Mesenchymal stem cell (in vitro differentiated cells and primary cell): ENCODE measurements at regions not wholly inside any gene's neighbourhood (a gene's known extent, or its start where the extent isn't known, plus 50 kb on each side); places are given as distances from the start of the nearest gene placed in this dataset.
"Not testable (repeated sequence)": the region's sequence is repeated elsewhere in the genome, so short reads cannot be mapped to it uniquely, and the experiment has no call there.

Experiments
- DNase-seq: peaks from one replicate; pipeline ENCODE4 v3.0.0-alpha.2; 2013
- H2AFZ ChIP-seq: one replicate; pipeline ENCODE4 v1.6.1; 2013; ENCODE audit warnings: low read depth, mild to moderate bottlenecking, control low read depth, inconsistent platforms, low read length, moderate library complexity
- H2AK5ac ChIP-seq: 2 replicates; pipeline ENCODE4 v1.6.1; 2013; ENCODE audit warnings: low read length, moderate library complexity, mild to moderate bottlenecking, inconsistent platforms; ENCODE audit not compliant: severe bottlenecking
- H2BK120ac ChIP-seq: one replicate; pipeline ENCODE4 v1.6.1; 2013; ENCODE audit warnings: low read depth, mild to moderate bottlenecking, inconsistent platforms, low read length, moderate library complexity
- H2BK12ac ChIP-seq, 2 experiments: one replicate each; pipeline ENCODE4 v1.6.1; 2013; ENCODE audit warnings: inconsistent platforms in 2 of 2, low read length in 2 of 2, mild to moderate bottlenecking in 2 of 2, moderate library complexity in 2 of 2, control low read depth in 1 of 2
- H2BK15ac ChIP-seq: one replicate; pipeline ENCODE4 v1.6.1; 2013; ENCODE audit warnings: mild to moderate bottlenecking, low read depth, inconsistent platforms; ENCODE audit not compliant: poor library complexity, severe bottlenecking
- H2BK5ac ChIP-seq: 2 replicates; pipeline ENCODE4 v1.6.1; 2013; ENCODE audit warnings: low read depth, mild to moderate bottlenecking, low read length, control low read depth, inconsistent platforms; ENCODE audit not compliant: poor library complexity, severe bottlenecking
- H3K14ac ChIP-seq, 2 experiments: one replicate each; pipeline ENCODE4 v1.6.1; 2013; ENCODE audit warnings: inconsistent platforms in 2 of 2, low read length in 2 of 2, control low read depth in 1 of 2, mild to moderate bottlenecking in 1 of 2, moderate library complexity in 1 of 2
- H3K18ac ChIP-seq, 2 experiments: one replicate each; pipeline ENCODE4 v1.6.1; 2013; ENCODE audit warnings: inconsistent platforms in 2 of 2, low read length in 2 of 2, control low read depth in 1 of 2, low read depth in 1 of 2, mild to moderate bottlenecking in 1 of 2
- H3K23ac ChIP-seq, 2 experiments: one replicate each; pipeline ENCODE4 v1.6.1; 2013; ENCODE audit warnings: inconsistent platforms in 2 of 2, low read length in 2 of 2, mild to moderate bottlenecking in 2 of 2, moderate library complexity in 2 of 2, control low read depth in 1 of 2
- H3K27ac ChIP-seq: 2 replicates; pipeline ENCODE4 v1.5.1; 2013; ENCODE audit warnings: mild to moderate bottlenecking, moderate library complexity, low read length, control low read depth, inconsistent platforms; ENCODE audit not compliant: poor library complexity, severe bottlenecking
- H3K27me3 ChIP-seq, 2 experiments: 2 replicates each; pipeline versions ENCODE4 v1.6.1 to v1.7.0; 2013; ENCODE audit warnings: low read length in 2 of 2, mild to moderate bottlenecking in 2 of 2, moderate library complexity in 2 of 2, control low read depth in 1 of 2, inconsistent platforms in 1 of 2; ENCODE audit not compliant: control insufficient read depth in 1 of 2, insufficient read depth in 1 of 2
- H3K36me3 ChIP-seq, 2 experiments: 2 replicates each; pipeline versions ENCODE4 v1.6.1 to v1.7.0; 2013; ENCODE audit warnings: low read length in 2 of 2, control low read depth in 1 of 2, inconsistent platforms in 1 of 2, low read depth in 1 of 2, mild to moderate bottlenecking in 1 of 2; ENCODE audit not compliant: insufficient read depth in 2 of 2, control insufficient read depth in 1 of 2
- H3K4ac ChIP-seq, 2 experiments: one replicate each; pipeline ENCODE4 v1.6.1; 2013; ENCODE audit warnings: inconsistent platforms in 2 of 2, low read length in 2 of 2, mild to moderate bottlenecking in 2 of 2, moderate library complexity in 2 of 2, control low read depth in 1 of 2, low read depth in 1 of 2
- H3K4me1 ChIP-seq: 2 replicates; pipeline ENCODE4 v1.6.1; 2013; ENCODE audit warnings: low read depth, low read length, control low read depth; ENCODE audit not compliant: control insufficient read depth, insufficient read depth
- H3K4me2 ChIP-seq: 2 replicates; pipeline ENCODE4 v1.6.1; 2013; ENCODE audit warnings: low read length, mild to moderate bottlenecking, inconsistent platforms; ENCODE audit not compliant: poor library complexity, severe bottlenecking
- H3K4me3 ChIP-seq, 2 experiments: 2 replicates each; pipeline versions ENCODE4 v1.5.1 to v1.7.0; 2013; ENCODE audit warnings: low read length in 2 of 2, mild to moderate bottlenecking in 2 of 2, control low read depth in 1 of 2, low read depth in 1 of 2; ENCODE audit not compliant: insufficient read depth in 1 of 2
- H3K79me1 ChIP-seq: replicated peaks from 2 replicates; pipeline ENCODE4 v1.6.1; 2013; ENCODE audit warnings: mild to moderate bottlenecking, control low read depth, low read length, inconsistent platforms; ENCODE audit not compliant: poor library complexity, severe bottlenecking
- H3K9ac ChIP-seq: 2 replicates; pipeline ENCODE4 v1.7.0; 2013; ENCODE audit warnings: mild to moderate bottlenecking, low read length, moderate library complexity
- H3K9me3 ChIP-seq: 2 replicates; pipeline ENCODE4 v1.7.0; 2013; ENCODE audit warnings: mild to moderate bottlenecking, low read length; ENCODE audit not compliant: control insufficient read depth
- H4K8ac ChIP-seq: one replicate; pipeline ENCODE4 v1.6.1; 2013; ENCODE audit warnings: inconsistent platforms, mild to moderate bottlenecking, low read length, moderate library complexity
- H4K91ac ChIP-seq: one replicate; pipeline ENCODE4 v1.6.1; 2013; ENCODE audit warnings: mild to moderate bottlenecking, low read length, inconsistent platforms
- WGBS: methylation state at CpG from one replicate; pipeline ENCODE4 v1.1.7; 2013; ENCODE audit warnings: mixed read lengths; 5-methylcytosine and 5-hydroxymethylcytosine counted together

DNA sequence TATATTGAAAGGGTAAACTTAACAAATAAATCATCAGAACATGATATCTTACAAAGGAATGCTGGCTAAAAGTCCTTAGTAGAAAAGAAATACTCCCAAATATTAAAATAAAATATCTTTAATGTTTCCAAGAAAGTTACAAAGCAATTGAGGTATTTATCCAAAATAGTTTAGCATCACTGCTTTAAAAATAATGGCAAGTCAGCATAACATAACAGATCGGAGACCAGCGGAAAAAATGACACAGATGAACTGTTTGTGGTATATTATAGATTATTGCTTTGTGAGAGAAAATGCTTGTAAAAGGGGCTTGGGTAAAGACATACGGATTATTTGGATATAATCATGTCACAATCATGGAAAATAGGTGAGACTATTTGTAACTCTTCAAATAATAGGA lies 168.5 kb upstream of the TEX13C start:
- no peak for DNase-seq
- Histone ChIP-seq H3K18ac (no peak overlapping the region), H3K27me3 (no peaks in the 10 kb centered on the region), H3K4me2 (no peak overlapping the region), H2BK120ac (no peak overlapping the region), H2BK12ac (no peak overlapping the region), H3K4ac (no peak overlapping the region), H3K14ac (no peak overlapping the region), H4K91ac (no peak overlapping the region), H3K9me3 (no peaks in the 10 kb centered on the region), H3K23ac (no peak overlapping the region), H3K9ac (no peak overlapping the region), H2AK5ac (no peak overlapping the region), H3K27ac (no peak overlapping the region), H4K8ac (no peak overlapping the region), H3K4me3 (no peak overlapping the region), H2BK15ac (no peak overlapping the region), H2AFZ (no peak overlapping the region), H2BK5ac (no peak overlapping the region), H3K79me1 (no peaks in the 10 kb centered on the region), H3K4me1 (no peaks in the 10 kb centered on the region), H3K36me3 (no peaks in the 10 kb centered on the region)
- 95% methylated on average over 2 of the region's 3 CpGs for WGBS

DNA sequence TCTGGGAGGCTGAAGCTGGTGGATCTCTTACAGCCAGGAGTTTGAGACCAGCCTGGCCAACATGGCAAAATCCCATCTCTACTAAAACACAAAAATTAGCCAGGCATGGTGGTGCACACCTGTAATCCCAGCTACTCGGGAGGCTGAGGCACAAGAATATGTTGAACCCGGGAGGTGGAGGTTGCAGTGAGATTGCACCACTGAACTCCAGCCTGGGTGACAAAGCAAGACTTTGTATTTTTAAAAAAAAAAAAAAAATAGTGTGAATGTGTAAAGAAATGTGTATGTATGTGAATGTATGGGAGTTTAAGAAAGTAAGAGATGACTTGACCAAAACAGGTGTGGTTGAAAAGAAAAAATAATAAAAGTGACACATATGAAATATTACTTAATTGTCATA lies 167.7 kb upstream of the TEX13C start:
- no peak overlapping the region for H2BK12ac ChIP-seq
- no peak overlapping the region for H2BK5ac ChIP-seq
- H3K79me1 ChIP-seq, result no peaks in the 10 kb centered on the region
- no peak overlapping the region for H3K14ac ChIP-seq
- H3K4ac ChIP-seq, result no peak overlapping the region
- no peak overlapping the region for H3K27ac ChIP-seq
- H3K4me3 ChIP-seq, result no peak overlapping the region
- no peak overlapping the region for H3K9ac ChIP-seq
- H4K91ac ChIP-seq, result no peak overlapping the region
- no peaks in the 10 kb centered on the region for H3K4me1 ChIP-seq
- H2BK120ac ChIP-seq, result no peak overlapping the region
- H2AK5ac ChIP-seq, result no peak overlapping the region
- no peaks in the 10 kb centered on the region for H3K27me3 ChIP-seq
- WGBS, result 95% methylated on average over 2 of the region's 2 CpGs
- H4K8ac ChIP-seq, result no peak overlapping the region
- no peaks in the 10 kb centered on the region for H3K9me3 ChIP-seq
- H3K18ac ChIP-seq, result no peak overlapping the region
- no peak overlapping the region for H3K4me2 ChIP-seq
- H3K23ac ChIP-seq, result no peak overlapping the region
- no peak overlapping the region for H2AFZ ChIP-seq
- H2BK15ac ChIP-seq, result no peak overlapping the region
- H3K36me3 ChIP-seq, result no peaks in the 10 kb centered on the region
- DNase-seq, result no peak

DNA sequence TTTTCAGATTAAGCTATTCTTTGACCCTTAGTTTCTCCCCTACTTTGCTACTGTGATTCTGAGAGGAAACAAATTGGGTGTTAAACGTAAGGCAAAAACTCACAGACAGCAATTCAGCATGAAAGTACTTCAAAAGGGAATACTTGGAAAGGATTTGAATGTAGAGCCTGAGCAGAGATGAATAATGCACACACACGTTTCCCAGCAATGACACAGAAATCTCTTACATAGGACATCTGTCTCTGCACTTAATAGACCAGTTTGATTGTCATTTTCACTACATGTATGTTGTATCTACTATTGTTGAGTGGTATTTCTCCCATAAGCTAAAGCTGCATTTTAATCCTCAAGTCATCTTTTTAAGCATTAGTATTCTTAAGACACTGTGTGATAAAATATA lies 166.1 kb upstream of the TEX13C start:
- no peak overlapping the region for H2BK120ac ChIP-seq
- no peak overlapping the region for H2AK5ac ChIP-seq
- no peak overlapping the region for H4K91ac ChIP-seq
- no peak overlapping the region for H3K14ac ChIP-seq
- H2BK12ac ChIP-seq, result no peak overlapping the region
- H3K18ac ChIP-seq, result no peak overlapping the region
- H4K8ac ChIP-seq, result no peak overlapping the region
- no peak overlapping the region for H3K4ac ChIP-seq
- no peak overlapping the region for H3K23ac ChIP-seq
- H3K4me1 ChIP-seq, result no peaks in the 10 kb centered on the region
- no peak for DNase-seq
- no peak overlapping the region for H2BK15ac ChIP-seq
- H3K4me3 ChIP-seq, result no peak overlapping the region
- H3K36me3 ChIP-seq, result no peaks in the 10 kb centered on the region
- no peaks in the 10 kb centered on the region for H3K27me3 ChIP-seq
- H3K4me2 ChIP-seq, result no peak overlapping the region
- no peaks in the 10 kb centered on the region for H3K79me1 ChIP-seq
- H3K9ac ChIP-seq, result no peak overlapping the region
- H2AFZ ChIP-seq, result no peak overlapping the region
- no peak overlapping the region for H3K27ac ChIP-seq
- H3K9me3 ChIP-seq, result no peaks in the 10 kb centered on the region
- no peak overlapping the region for H2BK5ac ChIP-seq
- no CpG with 5 or more reads among the region's 2 CpGs for WGBS

DNA sequence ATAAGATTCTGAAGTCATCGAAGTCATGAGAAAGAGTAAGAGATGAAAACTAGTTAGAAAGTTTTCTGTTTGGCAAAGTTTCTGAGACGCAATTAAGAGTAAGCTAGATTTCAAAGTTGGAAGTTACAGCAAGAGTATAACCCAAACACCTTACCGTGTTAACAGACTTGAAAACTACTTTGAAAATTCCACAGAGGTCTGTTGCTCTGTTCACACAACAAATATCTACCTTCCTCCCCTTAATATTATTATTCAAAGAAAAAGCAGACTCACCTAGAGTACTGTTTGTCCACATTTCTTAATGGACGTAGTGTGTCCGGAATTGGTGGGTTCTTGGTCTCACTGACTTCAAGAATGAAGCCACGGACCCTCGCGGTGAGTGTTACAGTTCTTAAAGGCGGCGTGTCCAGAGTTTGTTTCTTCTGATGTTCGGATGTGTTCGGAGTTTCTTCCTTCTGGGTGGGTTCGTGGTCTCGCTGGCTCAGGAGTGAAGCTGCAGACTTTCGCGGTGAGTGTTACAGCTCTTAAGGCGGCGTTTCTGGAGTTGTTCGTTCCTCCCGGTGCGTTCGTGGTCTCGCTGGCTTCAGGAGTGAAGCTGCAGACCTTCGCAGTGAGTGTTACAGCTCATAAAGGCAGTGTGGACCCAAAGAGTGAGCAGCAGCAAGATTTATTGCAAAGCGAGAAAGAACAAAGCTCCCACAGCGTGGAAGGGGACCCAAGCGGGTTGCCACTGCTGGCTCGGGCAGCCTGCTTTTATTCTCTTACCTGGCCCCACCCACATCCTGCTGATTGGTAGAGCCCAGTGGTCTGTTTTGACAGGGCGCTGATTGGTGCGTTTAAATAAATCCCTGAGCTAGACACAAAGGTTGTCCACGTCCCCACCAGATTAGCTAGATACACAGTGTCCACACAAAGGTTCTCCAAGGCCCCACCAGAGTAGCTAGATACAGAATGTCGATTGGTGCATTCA lies 165.1 kb upstream of the TEX13C start:
- 86% methylated on average over 26 of the region's 32 CpGs for WGBS

More for the DNA sequence above, 165.1 kb upstream of the TEX13C start:
- not testable (repeated sequence) for H3K27ac ChIP-seq, H3K23ac ChIP-seq, H2BK5ac ChIP-seq, H3K4me3 ChIP-seq, DNase-seq, H3K4me2 ChIP-seq, H3K36me3 ChIP-seq, H2AK5ac ChIP-seq, H3K18ac ChIP-seq, H2BK12ac ChIP-seq, H3K9me3 ChIP-seq, H2AFZ ChIP-seq, H2BK120ac ChIP-seq, H4K8ac ChIP-seq, H4K91ac ChIP-seq, H3K4ac ChIP-seq, H3K9ac ChIP-seq, H2BK15ac ChIP-seq, H3K14ac ChIP-seq, H3K4me1 ChIP-seq, H3K27me3 ChIP-seq, H3K79me1 ChIP-seq
